ENCODE measurements at regions not wholly inside any gene's neighbourhood (a gene's known extent, or its start where the extent isn't known, plus 50 kb on each side); places are given as distances from the start of the nearest gene placed in this dataset.
"Not testable (repeated sequence)": the region's sequence is repeated elsewhere in the genome, so short reads cannot be mapped to it uniquely, and the experiment has no call there.

- H3K27ac Mint-ChIP-seq, result no peak overlapping the region
- DNase-seq (no peak), ATAC-seq (no peak)
- peaks cover 2% of the 10 kb centered on the region for H3K36me3 Mint-ChIP-seq (ENCODE audit: low read depth)
- H3K4me1 Mint-ChIP-seq, result peaks cover 1% of the 10 kb centered on the region
- no peaks in the 10 kb centered on the region for H3K27me3 Mint-ChIP-seq
- H3K4me3 Mint-ChIP-seq, result no peak overlapping the region
- peaks cover 5% of the 10 kb centered on the region for H3K9me3 Mint-ChIP-seq
Measured at GRCh38 chrX:55924574-55924973, 207.0 kb downstream of the RRAGB start.

DNA sequence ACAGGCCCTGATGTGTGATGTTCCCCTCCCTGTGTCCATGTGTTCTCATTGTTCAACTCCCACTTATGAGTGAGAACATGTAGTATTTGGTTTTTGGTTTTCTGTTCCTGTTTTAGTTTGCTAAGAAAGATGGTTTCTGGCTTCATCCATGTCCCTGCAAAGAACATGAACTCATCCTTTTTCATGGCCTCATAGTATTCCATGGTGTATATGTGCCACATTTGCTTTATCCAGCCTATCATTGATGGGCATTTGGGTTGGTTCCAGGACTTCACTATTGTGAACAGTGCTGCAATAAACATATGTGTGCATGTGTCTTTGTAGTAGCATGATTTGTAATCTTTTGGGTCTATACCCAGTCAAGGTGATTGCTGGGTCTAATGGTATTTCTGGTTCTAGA, 211.0 kb downstream of the RRAGB start:
- not testable (repeated sequence) for ATAC-seq; H3K4me1 Mint-ChIP-seq; H3K4me3 Mint-ChIP-seq; H3K36me3 Mint-ChIP-seq (ENCODE audit: low read depth); DNase-seq; H3K27me3 Mint-ChIP-seq; H3K9me3 Mint-ChIP-seq; H3K27ac Mint-ChIP-seq

All from activated naive CD8-positive, alpha-beta T cell treated with anti-CD3 and anti-CD28 coated beads, Interleukin-2, amount 50 U/mL, for 24 hours (primary cell).